ENCODE measurements at regions not wholly inside any gene's neighbourhood (a gene's known extent, or its start where the extent isn't known, plus 50 kb on each side); places are given as distances from the start of the nearest gene placed in this dataset.

DNA sequence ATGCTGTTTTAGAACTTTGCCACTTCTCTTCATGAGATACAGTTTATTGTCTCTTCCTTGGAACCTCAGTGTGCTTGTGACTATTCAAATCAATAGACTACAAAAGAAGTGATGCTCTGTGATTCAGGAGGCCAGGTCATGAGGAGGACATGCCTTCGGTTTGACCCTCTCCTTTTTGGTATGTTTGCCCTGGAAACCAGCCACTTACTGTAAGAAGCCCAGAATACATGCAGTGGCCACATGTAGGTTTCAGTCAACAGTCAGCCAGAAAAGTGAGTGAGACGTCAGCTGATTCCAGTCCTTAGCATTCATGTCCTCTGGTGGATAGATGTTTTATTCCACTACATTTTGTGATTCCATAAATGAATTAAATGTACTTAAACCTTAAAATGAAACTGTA is 328.7 kb downstream of the PCDH18 start:
- TF ChIP-seq POLR2A (IDR thresholded peaks at IDR 0.05; ENCODE audit: low read depth, low read length) = no peak
- TF ChIP-seq RAD21 (IDR thresholded peaks at IDR 0.05; ENCODE audit: low read length) = no peak
- TF ChIP-seq, protein P1, sequence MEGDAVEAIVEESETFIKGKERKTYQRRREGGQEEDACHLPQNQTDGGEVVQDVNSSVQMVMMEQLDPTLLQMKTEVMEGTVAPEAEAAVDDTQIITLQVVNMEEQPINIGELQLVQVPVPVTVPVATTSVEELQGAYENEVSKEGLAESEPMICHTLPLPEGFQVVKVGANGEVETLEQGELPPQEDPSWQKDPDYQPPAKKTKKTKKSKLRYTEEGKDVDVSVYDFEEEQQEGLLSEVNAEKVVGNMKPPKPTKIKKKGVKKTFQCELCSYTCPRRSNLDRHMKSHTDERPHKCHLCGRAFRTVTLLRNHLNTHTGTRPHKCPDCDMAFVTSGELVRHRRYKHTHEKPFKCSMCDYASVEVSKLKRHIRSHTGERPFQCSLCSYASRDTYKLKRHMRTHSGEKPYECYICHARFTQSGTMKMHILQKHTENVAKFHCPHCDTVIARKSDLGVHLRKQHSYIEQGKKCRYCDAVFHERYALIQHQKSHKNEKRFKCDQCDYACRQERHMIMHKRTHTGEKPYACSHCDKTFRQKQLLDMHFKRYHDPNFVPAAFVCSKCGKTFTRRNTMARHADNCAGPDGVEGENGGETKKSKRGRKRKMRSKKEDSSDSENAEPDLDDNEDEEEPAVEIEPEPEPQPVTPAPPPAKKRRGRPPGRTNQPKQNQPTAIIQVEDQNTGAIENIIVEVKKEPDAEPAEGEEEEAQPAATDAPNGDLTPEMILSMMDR (conservative IDR thresholded peaks at IDR 0.05; ENCODE audit: low read depth, low read length) = no peak
- TF ChIP-seq, protein P2, sequence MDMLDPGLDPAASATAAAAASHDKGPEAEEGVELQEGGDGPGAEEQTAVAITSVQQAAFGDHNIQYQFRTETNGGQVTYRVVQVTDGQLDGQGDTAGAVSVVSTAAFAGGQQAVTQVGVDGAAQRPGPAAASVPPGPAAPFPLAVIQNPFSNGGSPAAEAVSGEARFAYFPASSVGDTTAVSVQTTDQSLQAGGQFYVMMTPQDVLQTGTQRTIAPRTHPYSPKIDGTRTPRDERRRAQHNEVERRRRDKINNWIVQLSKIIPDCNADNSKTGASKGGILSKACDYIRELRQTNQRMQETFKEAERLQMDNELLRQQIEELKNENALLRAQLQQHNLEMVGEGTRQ (IDR thresholded peaks at IDR 0.05; ENCODE audit: low read depth, low read length) = no peak
- TF ChIP-seq MXI1 (IDR thresholded peaks at IDR 0.05; ENCODE audit: borderline replicate concordance, low read depth, low read length) = no peak
- no peak for TF ChIP-seq MAFK (IDR thresholded peaks at IDR 0.05; ENCODE audit: low read depth, low read length)
- TF ChIP-seq CHD1 (IDR thresholded peaks at IDR 0.05; ENCODE audit: low read depth, low read length) = no peak
- no peak for TF ChIP-seq FOS (IDR thresholded peaks at IDR 0.05; ENCODE audit: low read depth, low read length)
- TF ChIP-seq BHLHE40 (IDR thresholded peaks at IDR 0.05; ENCODE audit: low read depth, low read length) = no peak
- no peak for TF ChIP-seq RFX5 (IDR thresholded peaks at IDR 0.05; ENCODE audit: low read depth, low read length)
- TF ChIP-seq, protein P3, sequence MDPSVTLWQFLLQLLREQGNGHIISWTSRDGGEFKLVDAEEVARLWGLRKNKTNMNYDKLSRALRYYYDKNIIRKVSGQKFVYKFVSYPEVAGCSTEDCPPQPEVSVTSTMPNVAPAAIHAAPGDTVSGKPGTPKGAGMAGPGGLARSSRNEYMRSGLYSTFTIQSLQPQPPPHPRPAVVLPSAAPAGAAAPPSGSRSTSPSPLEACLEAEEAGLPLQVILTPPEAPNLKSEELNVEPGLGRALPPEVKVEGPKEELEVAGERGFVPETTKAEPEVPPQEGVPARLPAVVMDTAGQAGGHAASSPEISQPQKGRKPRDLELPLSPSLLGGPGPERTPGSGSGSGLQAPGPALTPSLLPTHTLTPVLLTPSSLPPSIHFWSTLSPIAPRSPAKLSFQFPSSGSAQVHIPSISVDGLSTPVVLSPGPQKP (IDR thresholded peaks at IDR 0.05; ENCODE audit: borderline replicate concordance, low read depth, low read length) = no peak
- TF ChIP-seq SMC3 (IDR thresholded peaks at IDR 0.05; ENCODE audit: low read depth, low read length) = no peak
- no peak for TF ChIP-seq NFE2L2 (IDR thresholded peaks at IDR 0.05; ENCODE audit: low read depth, low read length)
- TF ChIP-seq RCOR1 (IDR thresholded peaks at IDR 0.05; ENCODE audit: insufficient replicate concordance, low read length) = no peak

Data from IMR-90 (cell line).